ENCODE measurements at regions not wholly inside any gene's neighbourhood (a gene's known extent, or its start where the extent isn't known, plus 50 kb on each side); places are given as distances from the start of the nearest gene placed in this dataset.
A peak's percentile ranks its signal among the peaks of the same experiment; 100 is the strongest.
"Not testable (repeated sequence)": the region's sequence is repeated elsewhere in the genome, so short reads cannot be mapped to it uniquely, and the experiment has no call there.

GRCh38 chr6:4378319-4378996 lies 243.1 kb upstream of the ECI2 start:
- no peak for DNase-seq (ENCODE audit: low spot score)

GRCh38 chr6:4377603-4378002 lies 242.2 kb upstream of the ECI2 start:
- DNase-seq (ENCODE audit: low spot score): no peak

- DNase-seq (ENCODE audit: low spot score): peak; percentile 45
Measured at GRCh38 chr6:4374216-4374615, 238.8 kb upstream of the ECI2 start.

GRCh38 chr6:4372866-4373265 lies 237.5 kb upstream of the ECI2 start:
- no peak for DNase-seq (ENCODE audit: low spot score)

- no peak for DNase-seq (ENCODE audit: low spot score)
Measured at GRCh38 chr6:4371207-4371921, 236.0 kb upstream of the ECI2 start.

- DNase-seq (ENCODE audit: low spot score): no peak
Measured at GRCh38 chr6:4370066-4370465, 234.7 kb upstream of the ECI2 start.

GRCh38 chr6:4369616-4370015 lies 234.2 kb upstream of the ECI2 start:
- DNase-seq (ENCODE audit: low spot score): no peak

GRCh38 chr6:4368649-4369048 lies 233.3 kb upstream of the ECI2 start:
- DNase-seq (ENCODE audit: low spot score): no peak

- DNase-seq (ENCODE audit: low spot score): peak; percentile 15
Measured at GRCh38 chr6:4367643-4368042, 232.3 kb upstream of the ECI2 start.

- no peak for DNase-seq (ENCODE audit: low spot score)
Measured at GRCh38 chr6:4366635-4367395, 231.4 kb upstream of the ECI2 start.

- DNase-seq (ENCODE audit: low spot score): no peak
Measured at GRCh38 chr6:4365686-4366085, 230.3 kb upstream of the ECI2 start.

GRCh38 chr6:4364711-4365110 lies 229.3 kb upstream of the ECI2 start:
- DNase-seq (ENCODE audit: low spot score): no peak

GRCh38 chr6:4364172-4364571 lies 228.8 kb upstream of the ECI2 start:
- no peak for DNase-seq (ENCODE audit: low spot score)

- no peak for DNase-seq (ENCODE audit: low spot score)
Measured at GRCh38 chr6:4363656-4364055, 228.3 kb upstream of the ECI2 start.

GRCh38 chr6:4362326-4362725 lies 227.0 kb upstream of the ECI2 start:
- no peak for DNase-seq (ENCODE audit: low spot score)

- DNase-seq (ENCODE audit: low spot score): no peak
Measured at GRCh38 chr6:4360920-4361319, 225.5 kb upstream of the ECI2 start.

- DNase-seq (ENCODE audit: low spot score): no peak
Measured at GRCh38 chr6:4359108-4359730, 223.8 kb upstream of the ECI2 start.

GRCh38 chr6:4358414-4359107 lies 223.2 kb upstream of the ECI2 start:
- DNase-seq (ENCODE audit: low spot score): peak; percentile 58

GRCh38 chr6:4357660-4358152 lies 222.3 kb upstream of the ECI2 start:
- not testable (repeated sequence) for DNase-seq (ENCODE audit: low spot score)

GRCh38 chr6:4356899-4357659 lies 221.7 kb upstream of the ECI2 start:
- DNase-seq (ENCODE audit: low spot score): no peak

- DNase-seq (ENCODE audit: low spot score): no peak
Measured at GRCh38 chr6:4355241-4355640, 219.9 kb upstream of the ECI2 start.

Data from ecto neural progenitor cell (in vitro differentiated cells).